Endothelial cell of umbilical vein (primary cell): ENCODE measurements at regions not wholly inside any gene's neighbourhood (a gene's known extent, or its start where the extent isn't known, plus 50 kb on each side); places are given as distances from the start of the nearest gene placed in this dataset.

Source experiments
- BruUV-seq: library from RNA; stranded (reverse); fragments of 400-500 nt; replicated peaks from 2 replicates; lab custom pipeline; 2021; lab: Mats Ljungman, UMichigan
- CTCF ChIA-PET: fragments of 300-600, 350-600 bp; sonication (Branson Sonifier 250); formaldehyde crosslinking; loops from one replicate; lab custom pipeline; 2021; ENCODE audit warnings: antibody characterized with exemption, inconsistent platforms; lab: Charles Lee
- POLR2A ChIA-PET: fragments of 300-600, 350-600 bp; sonication (Branson Sonifier 250); formaldehyde crosslinking; loops from one replicate; lab custom pipeline; 2021; ENCODE audit warnings: antibody characterized with exemption, inconsistent platforms; lab: Charles Lee
- DNase-seq: peaks from one replicate; pipeline ENCODE4 v3.0.0-alpha.2; 2011; ENCODE audit warnings: low read depth, low spot score
- FAIRE-seq: peaks from 2 replicates; lab custom pipeline; 2011; peaks lifted over from hg19 to GRCh38; lab: Jason Lieb, UNC
- H2AFZ ChIP-seq: 2 replicates; pipeline ENCODE4 v1.6.0; 2012; ENCODE audit warnings: low read depth, low read length, control low read depth, inconsistent platforms
- H3K27ac ChIP-seq: 2 replicates; pipeline ENCODE4 v1.5.1; 2011; ENCODE audit warnings: low read depth, mild to moderate bottlenecking, control low read depth, low read length, moderate library complexity; ENCODE audit not compliant: insufficient read depth
- H3K27me3 ChIP-seq, 2 experiments: 2 replicates each; pipeline versions ENCODE4 v1.6.0 to v1.6.1; 2011; ENCODE audit warnings: low read length in 2 of 2, mixed read lengths in 1 of 2; ENCODE audit not compliant: control insufficient read depth in 2 of 2, insufficient read depth in 2 of 2
- H3K36me3 ChIP-seq, 2 experiments: 2 replicates in 1 of 2; 3 replicates in 1 of 2; pipeline ENCODE4 v1.5.1; 2011; ENCODE audit warnings: low read length in 2 of 2, mild to moderate bottlenecking in 1 of 2, moderate library complexity in 1 of 2; ENCODE audit not compliant: control insufficient read depth in 2 of 2, insufficient read depth in 2 of 2; ENCODE audit errors: extremely low read depth in 1 of 2
- H3K4me1 ChIP-seq: 3 replicates; pipeline ENCODE4 v1.5.1; 2011; ENCODE audit warnings: mild to moderate bottlenecking, low read length; ENCODE audit not compliant: control insufficient read depth, insufficient read depth; ENCODE audit errors: extremely low read depth
- H3K4me2 ChIP-seq: 2 replicates; pipeline ENCODE4 v1.6.1; 2011; ENCODE audit warnings: low read length, control low read depth, mixed read lengths; ENCODE audit not compliant: insufficient read depth
- H3K4me3 ChIP-seq, 3 experiments: fragments of 200-600 bp in 1 of 3; sonication (generic), shearing (Covaris generic) in 1 of 3; replicated peaks in 1 of 3; 2 replicates each; pipeline ENCODE4 v1.5.1; 2011 to 2016; ENCODE audit warnings: control low read depth in 3 of 3, low read length in 3 of 3, mild to moderate bottlenecking in 2 of 3, inconsistent platforms in 1 of 3, low read depth in 1 of 3, moderate library complexity in 1 of 3; ENCODE audit not compliant: insufficient read depth in 1 of 3
- H3K79me2 ChIP-seq: 2 replicates; pipeline ENCODE4 v1.6.0; 2012; ENCODE audit warnings: low read length, inconsistent platforms; ENCODE audit not compliant: control insufficient read depth, insufficient read depth
- H3K9ac ChIP-seq: replicated peaks from 2 replicates; pipeline ENCODE3; 2011; ENCODE audit warnings: low read length, control low read depth; ENCODE audit not compliant: insufficient read depth; ENCODE audit errors: extremely low read depth
- H3K9me1 ChIP-seq: replicated peaks from 3 replicates; pipeline ENCODE4 v1.6.0; 2011; ENCODE audit warnings: mild to moderate bottlenecking, low read length; ENCODE audit not compliant: control insufficient read depth, insufficient read depth; ENCODE audit errors: extremely low read depth
- H3K9me3 ChIP-seq: replicated peaks from 2 replicates; pipeline ENCODE4 v1.5.1; 2012; ENCODE audit warnings: low read length, inconsistent platforms; ENCODE audit not compliant: control insufficient read depth, insufficient read depth
- H4K20me1 ChIP-seq: replicated peaks from 2 replicates; pipeline ENCODE3; 2011; ENCODE audit warnings: mild to moderate bottlenecking, low read length; ENCODE audit not compliant: control insufficient read depth, insufficient read depth; ENCODE audit errors: extremely low read depth
- CTCF ChIP-seq, 2 donors: IDR thresholded peaks; 1 replicate in 1 of 2; 2 replicates in 1 of 2; pipeline ENCODE4 v1.5.1; 2011; ENCODE audit warnings: low read length in 2 of 2, mild to moderate bottlenecking in 2 of 2, moderate library complexity in 2 of 2, control low read depth in 1 of 2, inconsistent platforms in 1 of 2, low read depth in 1 of 2; ENCODE audit not compliant: insufficient read depth in 1 of 2; ENCODE audit errors: extremely low read depth in 1 of 2
- EZH2 ChIP-seq: IDR thresholded peaks from 2 replicates; pipeline ENCODE4 v1.6.1; 2012; ENCODE audit warnings: borderline replicate concordance, low read depth, mild to moderate bottlenecking, moderate library complexity, low read length, inconsistent platforms; ENCODE audit not compliant: severe bottlenecking
- FOS ChIP-seq: IDR thresholded peaks from 2 replicates; pipeline ENCODE4 v1.6.1; 2011; ENCODE audit warnings: mild to moderate bottlenecking, low read length, moderate library complexity, borderline replicate concordance; ENCODE audit not compliant: insufficient read depth
- GATA2 ChIP-seq: IDR thresholded peaks from 2 replicates; pipeline ENCODE4 v1.7.0; 2011; ENCODE audit warnings: low read depth, mild to moderate bottlenecking, moderate library complexity, mixed read lengths, low read length; ENCODE audit not compliant: insufficient read length, insufficient read depth
- JUN ChIP-seq: IDR thresholded peaks from 2 replicates; pipeline ENCODE4 v1.6.1; 2011; ENCODE audit warnings: borderline replicate concordance, low read depth; ENCODE audit not compliant: insufficient read length, insufficient read depth
- MAX ChIP-seq: IDR thresholded peaks from 2 replicates; pipeline ENCODE4 v1.6.1; 2011; ENCODE audit not compliant: insufficient read depth, insufficient read length
- MYC ChIP-seq: IDR thresholded peaks from one replicate; pipeline ENCODE4 v1.6.1; 2011; ENCODE audit warnings: mild to moderate bottlenecking, low read depth, low read length
- POLR2A ChIP-seq: IDR thresholded peaks from 2 replicates; pipeline ENCODE4 v1.6.1; 2012; ENCODE audit warnings: low read depth, mild to moderate bottlenecking, control low read depth, low read length
- POLR2AphosphoS5 ChIP-seq: IDR thresholded peaks from 2 replicates; pipeline ENCODE4 v1.6.1; 2012; ENCODE audit warnings: low read depth, mild to moderate bottlenecking, control low read depth, low read length, moderate library complexity; ENCODE audit not compliant: insufficient read depth
- dilution Hi-C: fragments of 300-500 bp; cut with MboI; formaldehyde crosslinking; loops from one replicate; pipeline ENCODE4 v1.15.0; 2019; ENCODE audit warnings: low sequenced_read_pairs; ENCODE audit not compliant: extremely low pct_ligation_motif_present
- intact Hi-C: fragments of 100-400 bp; cut with micrococcal nuclease; formaldehyde crosslinking; loops from one replicate; pipeline ENCODE4 v1.10.0; 2022

- CTCF ChIA-PET, result interaction anchor here (0.9 to 1.4 kb wide), 2 partner anchors 8 to 49 kb away, joined by 3 to 5 read pairs; no protein-coding TSS in a partner anchor
- no peak overlapping the region for H3K4me3 ChIP-seq
- no peaks in the 10 kb centered on the region for H4K20me1 ChIP-seq
- H3K9me3 ChIP-seq, result no peaks in the 10 kb centered on the region
- H2AFZ ChIP-seq, result no peak overlapping the region
- H3K79me2 ChIP-seq, result no peaks in the 10 kb centered on the region
- peaks cover 29 to 42% of the 10 kb centered on the region in 2 experiments for H3K27me3 ChIP-seq
- DNase-seq (no peak), FAIRE-seq (no peak)
- H3K9me1 ChIP-seq, result no peaks in the 10 kb centered on the region
- H3K4me2 ChIP-seq, result no peak overlapping the region
- POLR2A ChIA-PET, result no interaction called here
- H3K36me3 ChIP-seq, result no peaks in the 10 kb centered on the region
- intact Hi-C loops (no loop called here), dilution Hi-C loops (no loop called here)
- no TSS peak for BruUV-seq
- no peak overlapping the region for H3K9ac ChIP-seq
- no peaks in the 10 kb centered on the region for H3K4me1 ChIP-seq
- no peak for TF ChIP-seq POLR2A
- TF ChIP-seq MYC, result no peak
- no peak for TF ChIP-seq GATA2
- no peak for TF ChIP-seq JUN
- no peak for TF ChIP-seq MAX
- H3K27ac ChIP-seq, result no peak overlapping the region
Observed at GRCh38 chr9:38137342-38137741, 68.3 kb upstream of the SHB start.

GRCh38 chr9:38136386-38136785 is 67.4 kb upstream of the SHB start:
- Histone ChIP-seq H3K36me3 (no peaks in the 10 kb centered on the region), H3K4me1 (no peaks in the 10 kb centered on the region), H3K27ac (no peak overlapping the region), H3K27me3 (peaks cover 27 to 38% of the 10 kb centered on the region in 2 experiments), H3K9ac (no peak overlapping the region), H3K79me2 (no peaks in the 10 kb centered on the region), H2AFZ (no peak overlapping the region), H3K9me3 (no peaks in the 10 kb centered on the region), H3K4me3 (no peak overlapping the region), H3K4me2 (no peak overlapping the region), H4K20me1 (no peaks in the 10 kb centered on the region), H3K9me1 (no peaks in the 10 kb centered on the region)
- no TSS peak for BruUV-seq
- no peak for DNase-seq
- TF ChIP-seq POLR2A, result no peak
- TF ChIP-seq FOS, result no peak
- TF ChIP-seq EZH2, result no peak
- TF ChIP-seq GATA2, result no peak
- no peak for TF ChIP-seq JUN
- no peak for TF ChIP-seq POLR2AphosphoS5
- TF ChIP-seq MAX, result no peak
- TF ChIP-seq CTCF (IDR thresholded peaks at IDR 0.05; ENCODE audit: extremely low read depth in 1 of 2, insufficient read depth in 1 of 2, low read depth in 1 of 2, low read length in 2 of 2), result no peak
- no peak for TF ChIP-seq MYC
- CTCF ChIA-PET, result interaction anchor here (0.9 to 1.4 kb wide), 2 partner anchors 9 to 48 kb away, joined by 3 to 5 read pairs; no protein-coding TSS in a partner anchor
- no peak for FAIRE-seq
- POLR2A ChIA-PET, result no interaction called here
- intact Hi-C loops, result no loop called here
- dilution Hi-C loops, result no loop called here
